A673 (cell line): ENCODE measurements at regions not wholly inside any gene's neighbourhood (a gene's known extent, or its start where the extent isn't known, plus 50 kb on each side); places are given as distances from the start of the nearest gene placed in this dataset.

ENCODE experiments used
- BruUV-seq: library from RNA; stranded (reverse); fragments of 400-500 nt; replicated peaks from 2 replicates; lab custom pipeline; 2021; lab: Mats Ljungman, UMichigan
- CTCF ChIA-PET: fragments of 300-600 bp; sonication (Branson Sonifier 250); formaldehyde crosslinking; loops from one replicate; lab custom pipeline; 2022; ENCODE audit warnings: antibody characterized with exemption; lab: Charles Lee
- POLR2A ChIA-PET: fragments of 300-600 bp; sonication (Branson Sonifier 250); formaldehyde crosslinking; loops from one replicate; lab custom pipeline; 2022; ENCODE audit warnings: antibody characterized with exemption; ENCODE audit not compliant: low non-redundant PET; lab: Charles Lee
- DNase-seq: peaks from one replicate; pipeline ENCODE4 v3.0.0-alpha.2; 2015; ENCODE audit warnings: low spot score
- H3K27ac ChIP-seq: fragments of 200-600 bp; sonication (generic); 2 replicates; pipeline ENCODE4 v1.5.1; 2016; ENCODE audit warnings: mixed run types, low read depth, mild to moderate bottlenecking, mixed read lengths, antibody characterized with exemption, low read length; ENCODE audit not compliant: poor library complexity, severe bottlenecking
- H3K27me3 ChIP-seq: fragments of 200-600 bp; sonication (generic); replicated peaks from 2 replicates; pipeline ENCODE4 v1.6.1; 2017; ENCODE audit warnings: mixed run types, low read depth, mild to moderate bottlenecking, mixed read lengths, antibody characterized with exemption, low read length; ENCODE audit not compliant: insufficient read depth, poor library complexity
- H3K36me3 ChIP-seq: fragments of 200-600 bp; sonication (generic); 2 replicates; pipeline ENCODE4 v1.6.1; 2016; ENCODE audit warnings: mixed run types, mild to moderate bottlenecking, mixed read lengths, antibody characterized with exemption, low read length; ENCODE audit not compliant: insufficient read depth, poor library complexity, severe bottlenecking
- H3K4me1 ChIP-seq: fragments of 200-600 bp; sonication (generic); 2 replicates; pipeline ENCODE4 v1.6.1; 2017; ENCODE audit warnings: mixed run types, mild to moderate bottlenecking, mixed read lengths, antibody characterized with exemption, low read length; ENCODE audit not compliant: insufficient read depth, poor library complexity, severe bottlenecking
- H3K4me3 ChIP-seq: fragments of 200-600 bp; sonication (generic); 2 replicates; pipeline ENCODE4 v1.5.1; 2016; ENCODE audit warnings: low read depth, mixed run types, mild to moderate bottlenecking, mixed read lengths, low read length; ENCODE audit not compliant: poor library complexity, severe bottlenecking
- H3K9me3 ChIP-seq: fragments of 200-600 bp; sonication (generic); 2 replicates; pipeline ENCODE4 v1.6.1; 2016; ENCODE audit warnings: mixed run types, low read depth, mild to moderate bottlenecking, mixed read lengths, antibody characterized with exemption, low read length; ENCODE audit not compliant: poor library complexity, severe bottlenecking
- EZH2 ChIP-seq: fragments of 200-600 bp; sonication (generic); IDR thresholded peaks from 2 replicates; pipeline ENCODE4 v1.6.1; 2017; ENCODE audit warnings: borderline replicate concordance, low read depth, mild to moderate bottlenecking, mixed read lengths, antibody characterized with exemption, low read length; ENCODE audit not compliant: poor library complexity, severe bottlenecking
- intact Hi-C: fragments of 100-400 bp; cut with micrococcal nuclease; formaldehyde crosslinking; loops from one replicate; pipeline ENCODE4 v1.10.0; 2022; ENCODE audit not compliant: unreplicated experiment
- TF ChIP-seq, protein P1 (sequence below): fragments of 300-800, 200-600 bp; sonication (generic); conservative IDR thresholded peaks from 2 replicates; pipeline ENCODE4 v1.5.1; 2017; ENCODE audit warnings: low read depth, mild to moderate bottlenecking, antibody characterized with exemption, low read length, moderate library complexity, mixed read lengths

DNA sequence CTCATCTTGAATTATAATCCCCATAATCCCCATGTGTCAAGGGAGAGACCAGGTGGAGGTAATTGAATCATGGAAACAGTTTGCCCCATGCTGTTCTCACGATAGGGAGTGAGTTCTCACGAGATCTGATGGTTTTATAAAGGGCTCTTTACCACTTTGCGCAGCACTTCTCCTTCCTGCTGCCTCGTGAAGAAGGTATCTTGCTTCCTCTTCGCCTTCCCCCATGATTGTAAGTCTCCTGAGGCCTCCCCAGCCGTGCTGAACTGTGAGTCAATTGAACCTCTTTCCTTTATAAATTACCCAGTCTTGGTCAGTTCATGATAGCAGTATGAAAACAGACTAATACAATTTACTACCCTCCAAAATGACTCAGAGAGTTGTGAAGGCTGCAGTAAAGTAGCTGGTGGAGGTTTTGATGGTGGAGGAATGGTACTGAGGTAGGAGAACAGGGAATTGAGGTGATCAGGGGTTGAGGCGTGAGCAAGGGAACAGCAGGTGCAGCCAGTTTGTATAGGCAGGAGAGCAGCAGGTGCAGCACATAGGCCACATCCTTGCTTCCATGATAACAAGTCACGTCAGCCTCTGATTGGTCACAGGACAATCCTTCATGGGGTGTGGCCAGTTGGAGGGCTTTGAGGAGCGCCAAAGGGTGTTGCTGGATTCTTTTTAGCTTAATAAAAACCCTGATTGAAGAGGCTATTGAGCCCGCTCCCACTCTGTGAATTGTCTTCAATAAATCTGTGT is 150.0 kb downstream of the CDC5L start:
- TF ChIP-seq, protein P1, sequence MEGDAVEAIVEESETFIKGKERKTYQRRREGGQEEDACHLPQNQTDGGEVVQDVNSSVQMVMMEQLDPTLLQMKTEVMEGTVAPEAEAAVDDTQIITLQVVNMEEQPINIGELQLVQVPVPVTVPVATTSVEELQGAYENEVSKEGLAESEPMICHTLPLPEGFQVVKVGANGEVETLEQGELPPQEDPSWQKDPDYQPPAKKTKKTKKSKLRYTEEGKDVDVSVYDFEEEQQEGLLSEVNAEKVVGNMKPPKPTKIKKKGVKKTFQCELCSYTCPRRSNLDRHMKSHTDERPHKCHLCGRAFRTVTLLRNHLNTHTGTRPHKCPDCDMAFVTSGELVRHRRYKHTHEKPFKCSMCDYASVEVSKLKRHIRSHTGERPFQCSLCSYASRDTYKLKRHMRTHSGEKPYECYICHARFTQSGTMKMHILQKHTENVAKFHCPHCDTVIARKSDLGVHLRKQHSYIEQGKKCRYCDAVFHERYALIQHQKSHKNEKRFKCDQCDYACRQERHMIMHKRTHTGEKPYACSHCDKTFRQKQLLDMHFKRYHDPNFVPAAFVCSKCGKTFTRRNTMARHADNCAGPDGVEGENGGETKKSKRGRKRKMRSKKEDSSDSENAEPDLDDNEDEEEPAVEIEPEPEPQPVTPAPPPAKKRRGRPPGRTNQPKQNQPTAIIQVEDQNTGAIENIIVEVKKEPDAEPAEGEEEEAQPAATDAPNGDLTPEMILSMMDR = no peak
- TF ChIP-seq EZH2 = no peak
- DNase-seq = no peak
- no TSS peak for BruUV-seq
- CTCF ChIA-PET = no interaction called here
- POLR2A ChIA-PET = no interaction called here
- no peaks in the 10 kb centered on the region for H3K36me3 ChIP-seq
- peaks cover under 1% of the 10 kb centered on the region for H3K4me1 ChIP-seq
- no peaks in the 10 kb centered on the region for H3K27me3 ChIP-seq
- intact Hi-C loops = no loop called here
- no peak overlapping the region for H3K4me3 ChIP-seq
- H3K9me3 ChIP-seq = no peaks in the 10 kb centered on the region
- no peak overlapping the region for H3K27ac ChIP-seq

DNA sequence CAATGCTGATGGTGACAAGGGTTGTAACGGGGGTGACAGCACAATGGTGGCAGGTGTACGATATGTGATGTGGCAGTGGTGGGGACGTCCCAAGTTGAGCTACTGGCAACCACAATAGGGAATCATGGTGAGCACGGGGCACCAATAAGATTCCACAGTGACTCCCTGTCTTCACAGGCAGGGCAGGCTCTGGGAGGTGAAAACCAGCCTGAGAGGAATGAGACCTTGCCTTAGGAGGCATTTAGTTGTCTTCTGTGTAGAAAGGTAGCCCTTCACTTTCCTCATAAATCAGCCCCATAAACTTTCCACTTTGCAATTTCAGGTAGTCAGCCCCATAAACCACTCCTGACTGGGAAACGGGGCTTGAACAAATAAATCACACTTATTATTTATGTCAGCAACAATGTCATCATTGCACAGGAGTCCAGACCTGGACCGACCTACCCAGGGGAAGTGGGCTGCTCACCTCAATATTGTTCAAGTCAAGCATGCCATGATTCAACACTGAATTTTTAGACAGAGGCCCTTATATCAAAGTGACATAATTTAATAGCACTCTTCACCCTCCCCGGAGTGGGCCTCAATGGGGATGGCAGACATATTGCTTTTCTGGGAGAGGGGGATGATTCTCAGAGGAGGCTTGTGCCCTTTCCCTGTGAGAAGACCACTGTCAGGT is 150.8 kb downstream of the CDC5L start:
- no peak for DNase-seq
- Histone ChIP-seq H3K36me3 (no peaks in the 10 kb centered on the region), H3K27ac (no peak overlapping the region), H3K27me3 (no peaks in the 10 kb centered on the region), H3K4me1 (peaks cover 4% of the 10 kb centered on the region), H3K9me3 (no peaks in the 10 kb centered on the region), H3K4me3 (no peak overlapping the region)
- BruUV-seq = no TSS peak
- ChIA-PET POLR2A (no interaction called here), CTCF (no interaction called here)
- TF ChIP-seq EZH2 = no peak
- TF ChIP-seq, protein P1 = no peak
- intact Hi-C loops = no loop called here

DNA sequence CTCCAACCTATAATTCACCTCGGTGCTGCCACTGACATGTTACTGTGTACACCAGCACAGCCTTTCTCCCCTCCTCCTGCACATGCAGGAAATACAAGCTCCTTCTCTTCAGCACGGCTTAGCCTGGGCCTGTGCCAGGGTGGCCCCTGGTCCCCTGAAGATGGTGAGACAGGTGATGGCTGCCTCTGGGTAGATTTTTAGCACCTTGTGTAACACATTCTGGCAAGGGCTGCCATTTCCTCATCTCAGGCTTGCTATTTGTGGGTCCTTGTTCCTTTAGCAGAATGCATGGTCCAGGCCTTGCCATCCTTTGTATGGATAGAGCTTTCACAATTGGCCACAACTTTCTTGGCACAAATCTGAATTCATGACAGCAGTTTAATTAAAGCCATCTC is 151.3 kb downstream of the CDC5L start:
- POLR2A ChIA-PET = no interaction called here
- no peak overlapping the region for H3K4me3 ChIP-seq
- no peaks in the 10 kb centered on the region for H3K27me3 ChIP-seq
- TF ChIP-seq, protein P1 = no peak
- TF ChIP-seq EZH2 = no peak
- H3K9me3 ChIP-seq = no peaks in the 10 kb centered on the region
- peaks cover 4% of the 10 kb centered on the region for H3K4me1 ChIP-seq
- no peaks in the 10 kb centered on the region for H3K36me3 ChIP-seq
- no peak overlapping the region for H3K27ac ChIP-seq
- intact Hi-C loops = no loop called here
- no peak for DNase-seq
- BruUV-seq = no TSS peak
- CTCF ChIA-PET = no interaction called here
